Activated CD4-positive, alpha-beta T cell treated with anti-CD3 and anti-CD28 coated beads, Interleukin-2, amount 50 U/mL, for 24 hours (primary cell): ENCODE measurements at regions not wholly inside any gene's neighbourhood (a gene's known extent, or its start where the extent isn't known, plus 50 kb on each side); places are given as distances from the start of the nearest gene placed in this dataset.

Experiments used
- DNase-seq, 2 donors: peaks; one replicate each; pipeline ENCODE4 v3.0.0-alpha.2; 2020; ENCODE audit warnings: low read depth in 1 of 2, low spot score in 1 of 2

- no peak for DNase-seq
These were observed 646.5 kb upstream of the GRAMD2B start for GRCh38 chr5:125776656-125777139.

GRCh38 chr5:125778791-125779190 lies 644.4 kb upstream of the GRAMD2B start:
- DNase-seq, result no peak

GRCh38 chr5:125785407-125785806 lies 637.8 kb upstream of the GRAMD2B start:
- no peak for DNase-seq

GRCh38 chr5:125786021-125786420 lies 637.2 kb upstream of the GRAMD2B start:
- DNase-seq, result no peak

GRCh38 chr5:125793470-125793869 lies 629.7 kb upstream of the GRAMD2B start:
- DNase-seq, result no peak

- DNase-seq, result no peak
These were observed 628.3 kb upstream of the GRAMD2B start for GRCh38 chr5:125794922-125795321.

GRCh38 chr5:125798307-125798706 lies 624.9 kb upstream of the GRAMD2B start:
- DNase-seq, result no peak

- no peak for DNase-seq
These were observed 610.6 kb upstream of the GRAMD2B start for GRCh38 chr5:125812651-125813050.

- no peak for DNase-seq
These were observed 609.8 kb upstream of the GRAMD2B start for GRCh38 chr5:125813221-125813974.

- DNase-seq, result no peak
These were observed 609.1 kb upstream of the GRAMD2B start for GRCh38 chr5:125814119-125814518.

- DNase-seq, result no peak
These were observed 599.6 kb upstream of the GRAMD2B start for GRCh38 chr5:125823572-125823971.

- DNase-seq, result no peak
These were observed 597.0 kb upstream of the GRAMD2B start for GRCh38 chr5:125826214-125826613.

- DNase-seq, result no peak
These were observed 593.9 kb upstream of the GRAMD2B start for GRCh38 chr5:125829349-125829748.

GRCh38 chr5:125833398-125833797 lies 589.8 kb upstream of the GRAMD2B start:
- no peak for DNase-seq

GRCh38 chr5:125834438-125835115 lies 588.6 kb upstream of the GRAMD2B start:
- no peak for DNase-seq

GRCh38 chr5:125835293-125836172 lies 587.7 kb upstream of the GRAMD2B start:
- no peak for DNase-seq

GRCh38 chr5:125836256-125836655 lies 587.0 kb upstream of the GRAMD2B start:
- no peak for DNase-seq

GRCh38 chr5:125837866-125838265 lies 585.3 kb upstream of the GRAMD2B start:
- DNase-seq, result no peak

GRCh38 chr5:125847561-125847960 lies 575.6 kb upstream of the GRAMD2B start:
- no peak for DNase-seq

- DNase-seq, result no peak
These were observed 574.5 kb upstream of the GRAMD2B start for GRCh38 chr5:125848751-125849150.

- no peak for DNase-seq
These were observed 566.3 kb upstream of the GRAMD2B start for GRCh38 chr5:125856949-125857348.

- DNase-seq, result no peak
These were observed 559.6 kb upstream of the GRAMD2B start for GRCh38 chr5:125863579-125863978.
